BJ (cell line): ENCODE measurements at regions not wholly inside any gene's neighbourhood (a gene's known extent, or its start where the extent isn't known, plus 50 kb on each side); places are given as distances from the start of the nearest gene placed in this dataset.

Source experiments
- CTCF ChIA-PET: fragments of 350-600 bp; formaldehyde crosslinking; extraction: SDS; loops from one replicate; lab custom pipeline; 2021; ENCODE audit warnings: antibody characterized with exemption, inconsistent platforms; lab: Yijun Ruan, JAX
- POLR2A ChIA-PET: fragments of 300-600 bp; sonication (Branson Sonifier 250); formaldehyde crosslinking; extraction: SDS; loops from one replicate; lab custom pipeline; 2021; ENCODE audit warnings: antibody characterized with exemption; lab: Charles Lee
- DNase-seq: peaks from one replicate; pipeline ENCODE4 v3.0.0-alpha.2; 2011; ENCODE audit warnings: low read depth
- H3K27me3 ChIP-seq: 2 replicates; pipeline ENCODE4 v1.6.0; 2011; ENCODE audit warnings: low read length; ENCODE audit not compliant: control insufficient read depth, insufficient read depth
- H3K36me3 ChIP-seq: 2 replicates; pipeline ENCODE4 v1.5.1; 2011; ENCODE audit warnings: low read length; ENCODE audit not compliant: control insufficient read depth, insufficient read depth
- H3K4me3 ChIP-seq: 2 replicates; pipeline ENCODE4 v1.5.1; 2011; ENCODE audit warnings: low read depth, mild to moderate bottlenecking, control low read depth, low read length
- TF ChIP-seq, protein P1 (sequence below): IDR thresholded peaks from 2 replicates; pipeline ENCODE4 v1.5.1; 2011; ENCODE audit warnings: low read depth, mild to moderate bottlenecking, control low read depth, inconsistent platforms, low read length, moderate library complexity; ENCODE audit not compliant: insufficient read depth

DNA sequence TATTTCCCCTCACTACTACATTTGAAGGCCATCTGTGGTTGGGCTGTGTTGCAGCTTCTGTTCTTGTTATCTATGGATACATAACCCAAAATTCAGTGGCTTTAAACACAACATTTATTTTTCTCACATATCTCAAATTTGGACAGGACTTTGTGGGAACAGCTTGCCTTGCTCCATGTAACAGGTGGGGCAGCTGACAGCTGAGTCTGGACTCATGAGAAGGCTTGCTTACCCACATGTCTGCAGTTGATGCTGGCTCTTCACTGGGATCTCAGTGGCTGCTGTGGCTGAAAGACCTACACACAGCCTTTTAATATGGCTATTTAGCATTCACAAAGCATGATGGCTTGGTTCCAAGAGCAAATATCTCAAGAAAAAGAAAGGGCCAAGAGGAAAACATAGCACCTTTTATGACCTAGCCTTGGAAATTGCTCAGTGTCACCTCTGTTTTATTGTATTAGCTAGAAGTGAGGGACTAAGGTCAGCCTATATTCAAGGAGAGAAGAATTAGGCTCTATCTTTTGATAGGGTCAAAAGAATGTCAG is 296.8 kb upstream of the ZNF521 start:
- ChIA-PET POLR2A (no interaction called here), CTCF (interaction anchor here (1.0 kb wide), 1 partner anchor 57 kb away, joined by 3 read pairs; no protein-coding TSS in a partner anchor)
- Histone ChIP-seq H3K27me3 (no peaks in the 10 kb centered on the region), H3K4me3 (no peak overlapping the region), H3K36me3 (no peaks in the 10 kb centered on the region)
- no peak for DNase-seq
- TF ChIP-seq, protein P1, sequence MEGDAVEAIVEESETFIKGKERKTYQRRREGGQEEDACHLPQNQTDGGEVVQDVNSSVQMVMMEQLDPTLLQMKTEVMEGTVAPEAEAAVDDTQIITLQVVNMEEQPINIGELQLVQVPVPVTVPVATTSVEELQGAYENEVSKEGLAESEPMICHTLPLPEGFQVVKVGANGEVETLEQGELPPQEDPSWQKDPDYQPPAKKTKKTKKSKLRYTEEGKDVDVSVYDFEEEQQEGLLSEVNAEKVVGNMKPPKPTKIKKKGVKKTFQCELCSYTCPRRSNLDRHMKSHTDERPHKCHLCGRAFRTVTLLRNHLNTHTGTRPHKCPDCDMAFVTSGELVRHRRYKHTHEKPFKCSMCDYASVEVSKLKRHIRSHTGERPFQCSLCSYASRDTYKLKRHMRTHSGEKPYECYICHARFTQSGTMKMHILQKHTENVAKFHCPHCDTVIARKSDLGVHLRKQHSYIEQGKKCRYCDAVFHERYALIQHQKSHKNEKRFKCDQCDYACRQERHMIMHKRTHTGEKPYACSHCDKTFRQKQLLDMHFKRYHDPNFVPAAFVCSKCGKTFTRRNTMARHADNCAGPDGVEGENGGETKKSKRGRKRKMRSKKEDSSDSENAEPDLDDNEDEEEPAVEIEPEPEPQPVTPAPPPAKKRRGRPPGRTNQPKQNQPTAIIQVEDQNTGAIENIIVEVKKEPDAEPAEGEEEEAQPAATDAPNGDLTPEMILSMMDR, result no peak

DNA sequence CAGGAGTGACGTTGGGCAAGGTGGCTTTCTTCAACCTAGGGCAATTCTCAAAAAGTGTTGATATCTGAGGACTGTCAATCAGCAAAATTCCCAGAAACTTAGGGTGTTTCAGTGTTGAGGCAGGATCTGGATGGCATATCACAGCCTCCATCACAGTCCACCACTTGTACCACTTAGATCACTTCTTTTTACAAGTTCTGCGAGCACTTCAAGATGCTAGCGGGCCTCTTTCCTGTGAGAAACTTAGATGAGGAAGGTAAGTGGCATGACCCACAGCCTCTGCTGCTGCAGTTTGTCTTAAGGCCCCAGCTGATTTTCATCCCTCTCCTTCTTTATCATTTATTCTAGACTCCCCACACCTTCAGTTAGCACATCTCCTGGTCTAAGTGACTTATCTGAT is 295.4 kb upstream of the ZNF521 start:
- Histone ChIP-seq H3K36me3 (no peaks in the 10 kb centered on the region), H3K27me3 (no peaks in the 10 kb centered on the region), H3K4me3 (no peak overlapping the region)
- no peak for DNase-seq
- POLR2A ChIA-PET, result no interaction called here
- TF ChIP-seq, protein P1, result no peak
- CTCF ChIA-PET, result interaction anchor here (0.8 to 1.6 kb wide), 2 partner anchors 50 to 185 kb away, joined by 3 read pairs; no protein-coding TSS in a partner anchor

DNA sequence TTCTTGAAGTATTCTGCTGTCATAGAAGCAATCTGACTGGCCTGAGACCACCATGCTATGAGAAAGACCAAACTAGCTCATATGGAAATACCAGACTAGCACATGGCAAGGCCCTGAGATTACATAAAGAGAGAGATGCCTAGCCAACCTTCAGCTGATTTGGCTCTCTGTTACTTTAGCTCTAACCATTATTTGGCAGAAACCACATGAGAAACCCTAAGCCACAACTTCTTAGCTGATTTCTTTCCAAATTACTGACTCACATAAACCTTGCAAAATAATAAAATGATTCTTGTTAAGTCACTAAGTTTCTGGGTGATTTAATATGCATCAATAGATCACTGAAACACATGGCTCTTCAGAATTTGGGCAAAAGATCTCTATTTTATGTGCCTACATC is 295.0 kb upstream of the ZNF521 start:
- POLR2A ChIA-PET, result no interaction called here
- Histone ChIP-seq H3K4me3 (no peak overlapping the region), H3K27me3 (no peaks in the 10 kb centered on the region), H3K36me3 (no peaks in the 10 kb centered on the region)
- CTCF ChIA-PET, result interaction anchor here (0.6 to 1.6 kb wide), 3 partner anchors 51 to 185 kb away, joined by 3 read pairs; no protein-coding TSS in a partner anchor
- DNase-seq, result peak; percentile 53
- TF ChIP-seq, protein P1, result no peak

DNA sequence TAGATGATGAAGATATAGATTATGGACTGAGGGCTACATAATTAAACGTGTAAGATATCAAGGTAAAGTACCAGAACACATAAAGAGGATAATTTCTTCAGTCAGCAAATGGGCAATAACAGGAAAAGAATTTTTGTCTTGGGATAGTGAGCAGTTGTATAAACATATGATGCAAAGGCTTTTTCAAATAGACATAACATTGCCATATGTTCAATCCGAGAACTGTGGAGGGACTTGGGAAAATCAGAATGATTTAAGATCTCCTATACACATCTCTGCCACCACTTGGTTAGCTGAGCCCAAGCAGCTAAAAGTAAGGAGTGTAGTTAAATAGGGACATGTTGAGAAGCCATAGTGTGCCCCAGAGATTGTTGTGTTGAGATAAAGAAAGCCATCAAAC is 287.6 kb upstream of the ZNF521 start:
- CTCF ChIA-PET, result interaction anchor here (0.7 to 1.3 kb wide), 2 partner anchors 12 to 1167 kb away, joined by 3 read pairs; no protein-coding TSS in a partner anchor
- H3K4me3 ChIP-seq, result no peak overlapping the region
- POLR2A ChIA-PET, result no interaction called here
- TF ChIP-seq, protein P1, result no peak
- peaks cover 5% of the 10 kb centered on the region for H3K27me3 ChIP-seq
- H3K36me3 ChIP-seq, result no peaks in the 10 kb centered on the region
- DNase-seq, result no peak

DNA sequence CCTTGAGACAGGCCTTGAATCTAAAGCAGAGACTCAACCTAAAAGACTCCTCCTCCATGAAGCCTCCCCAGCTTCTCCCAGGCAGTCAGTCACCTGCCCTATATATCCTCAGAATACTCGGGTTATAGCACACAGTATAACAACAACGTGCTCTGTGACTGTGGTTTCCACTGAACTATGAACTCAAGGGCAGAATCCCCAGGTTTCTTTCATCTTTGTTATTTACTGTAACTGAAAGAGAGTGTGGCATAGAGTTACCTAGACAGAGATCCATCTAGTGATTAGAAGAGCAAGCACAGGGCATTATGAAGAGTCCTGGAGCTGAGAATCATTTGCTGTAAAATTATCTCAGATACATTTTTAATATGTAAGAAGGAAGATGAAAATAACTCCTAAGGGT is 281.6 kb upstream of the ZNF521 start:
- POLR2A ChIA-PET, result no interaction called here
- Histone ChIP-seq H3K27me3 (peaks cover 8% of the 10 kb centered on the region), H3K36me3 (no peaks in the 10 kb centered on the region), H3K4me3 (no peak overlapping the region)
- DNase-seq, result no peak
- CTCF ChIA-PET, result no interaction called here
- TF ChIP-seq, protein P1, result no peak
